ENCODE measurements at regions not wholly inside any gene's neighbourhood (a gene's known extent, or its start where the extent isn't known, plus 50 kb on each side); places are given as distances from the start of the nearest gene placed in this dataset.

DNA sequence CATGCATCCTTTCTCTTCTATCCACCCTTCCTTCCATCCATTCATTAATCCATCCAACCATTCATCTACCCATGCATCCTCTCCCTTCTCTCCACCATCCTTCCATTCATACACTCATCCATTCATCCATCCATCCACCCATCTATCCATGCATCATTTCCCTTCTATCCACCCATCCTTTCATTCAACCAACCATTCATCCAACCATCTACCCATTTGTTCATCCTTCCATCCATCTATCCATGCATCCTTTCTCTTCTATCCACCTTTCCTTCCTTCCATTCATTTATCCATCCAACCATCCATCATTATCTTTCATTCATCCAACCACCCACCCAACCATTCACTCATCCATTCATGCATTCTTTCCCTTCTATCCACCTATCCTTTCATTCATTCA lies 188.4 kb downstream of the NPHP4 start:
- no peaks in the 10 kb centered on the region for H3K36me3 ChIP-seq (ENCODE audit: low read depth, missing control alignments)
- no peaks in the 10 kb centered on the region for H3K4me1 ChIP-seq
- H3K27me3 ChIP-seq: no peaks in the 10 kb centered on the region
- no peak overlapping the region for H3K4me3 ChIP-seq
- intact Hi-C loops (cut with DNase I; ENCODE audit: low total_unique reads): no loop called here
- H3K9me3 ChIP-seq: no peaks in the 10 kb centered on the region
- H3K27ac ChIP-seq: no peak overlapping the region
- no peak for TF ChIP-seq POLR2A (IDR thresholded peaks at IDR 0.05)
- no peak for TF ChIP-seq CTCF (IDR thresholded peaks at IDR 0.05)
- no peak for DNase-seq

GRCh38 chr1:5802606-5803005 lies 189.6 kb downstream of the NPHP4 start:
- no peak for DNase-seq
- Histone ChIP-seq H3K4me1 (peaks cover 9% of the 10 kb centered on the region), H3K27me3 (no peaks in the 10 kb centered on the region), H3K9me3 (no peaks in the 10 kb centered on the region), H3K27ac (no peak overlapping the region), H3K4me3 (no peak overlapping the region), H3K36me3 (ENCODE audit: low read depth, missing control alignments) (no peaks in the 10 kb centered on the region)
- intact Hi-C loops (cut with DNase I; ENCODE audit: low total_unique reads): no loop called here
- TF ChIP-seq CTCF (IDR thresholded peaks at IDR 0.05): no peak
- TF ChIP-seq POLR2A (IDR thresholded peaks at IDR 0.05): no peak
- WGBS, 2 donors: 88 to 93% methylated on average over 1 of the region's 1 CpG

GRCh38 chr1:5798904-5799303 lies 193.3 kb downstream of the NPHP4 start:
- TF ChIP-seq POLR2A (IDR thresholded peaks at IDR 0.05) (no peak), CTCF (IDR thresholded peaks at IDR 0.05) (no peak)
- no peaks in the 10 kb centered on the region for H3K36me3 ChIP-seq (ENCODE audit: low read depth, missing control alignments)
- DNase-seq: no peak
- intact Hi-C loops (cut with DNase I; ENCODE audit: low total_unique reads): no loop called here
- peak overlapping the region in 1 of 2 donors; percentile 24 for H3K27ac ChIP-seq
- no peak overlapping the region for H3K4me3 ChIP-seq
- WGBS, 2 donors: 91 to 94% methylated on average over 7 of the region's 7 CpGs
- H3K4me1 ChIP-seq: peaks cover 19% of the 10 kb centered on the region
- H3K27me3 ChIP-seq: no peaks in the 10 kb centered on the region
- no peaks in the 10 kb centered on the region for H3K9me3 ChIP-seq

DNA sequence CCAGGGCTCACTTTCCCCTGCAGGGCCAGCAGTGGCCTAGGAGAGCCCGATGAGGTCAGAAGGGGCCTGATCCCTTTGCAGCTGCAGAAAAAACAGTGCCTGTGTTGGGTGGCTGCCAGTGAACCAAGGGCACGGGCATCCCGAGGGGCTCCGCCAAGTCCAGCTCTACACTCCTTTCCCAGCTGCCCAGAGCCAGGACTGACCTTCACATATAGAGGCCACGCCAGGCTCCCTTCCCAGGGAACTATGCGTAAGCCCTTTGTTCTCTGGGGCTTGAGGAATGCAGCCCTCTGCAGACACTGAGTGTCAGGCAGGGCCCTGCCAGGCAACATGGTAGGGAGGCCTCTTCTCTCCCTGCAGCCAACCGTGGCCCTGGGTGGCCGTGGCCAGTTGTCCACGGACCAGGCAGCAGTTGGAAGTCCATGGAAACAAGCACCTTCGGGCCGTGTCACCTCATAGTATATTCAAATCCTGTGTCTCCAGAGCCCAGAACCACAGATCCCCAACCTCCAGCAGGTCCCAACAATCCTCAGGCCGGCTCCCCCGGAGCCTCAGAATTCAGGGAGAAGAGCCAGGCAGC lies 194.0 kb downstream of the NPHP4 start:
- Histone ChIP-seq H3K27me3 (no peaks in the 10 kb centered on the region), H3K4me3 (no peak overlapping the region), H3K4me1 (peaks cover 19% of the 10 kb centered on the region), H3K36me3 (ENCODE audit: low read depth, missing control alignments) (no peaks in the 10 kb centered on the region), H3K9me3 (no peaks in the 10 kb centered on the region), H3K27ac (peak overlapping the region in 1 of 2 donors; percentile 24)
- 54 to 80% methylated on average over 2 to 13 of the region's 13 CpGs for WGBS, 2 donors
- TF ChIP-seq POLR2A (IDR thresholded peaks at IDR 0.05): no peak
- no peak for TF ChIP-seq CTCF (IDR thresholded peaks at IDR 0.05)
- DNase-seq: peak; percentile 93
- intact Hi-C loops (cut with DNase I; ENCODE audit: low total_unique reads): no loop called here

DNA sequence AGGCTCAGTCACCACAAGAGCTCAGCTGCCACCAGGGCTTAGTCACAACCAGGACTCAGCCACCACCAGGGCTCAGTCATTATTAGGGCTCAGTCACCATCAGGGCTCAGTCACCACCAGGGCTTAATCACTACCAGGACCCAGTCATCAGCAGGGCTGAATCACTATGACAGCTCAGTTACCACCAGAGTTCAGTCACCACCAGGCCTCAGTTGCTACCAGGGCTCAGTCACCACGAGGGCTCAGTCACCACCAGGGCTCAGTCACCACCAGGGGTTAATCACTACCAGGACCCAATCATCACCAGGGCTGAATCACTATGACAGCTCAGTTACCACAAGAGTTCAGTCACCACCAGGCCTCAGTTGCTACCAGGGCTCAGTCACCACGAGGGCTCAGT lies 196.2 kb downstream of the NPHP4 start:
- Histone ChIP-seq H3K4me3 (no peak overlapping the region), H3K9me3 (no peaks in the 10 kb centered on the region), H3K4me1 (peaks cover 19% of the 10 kb centered on the region), H3K36me3 (ENCODE audit: low read depth, missing control alignments) (no peaks in the 10 kb centered on the region), H3K27ac (no peak overlapping the region), H3K27me3 (no peaks in the 10 kb centered on the region)
- WGBS, 2 donors: 94% methylated on average over 2 of the region's 2 CpGs; no CpG with 5 or more reads in 1 of the 2 donors
- TF ChIP-seq CTCF (IDR thresholded peaks at IDR 0.05): no peak
- no peak for TF ChIP-seq POLR2A (IDR thresholded peaks at IDR 0.05)
- no peak for DNase-seq
- intact Hi-C loops (cut with DNase I; ENCODE audit: low total_unique reads): no loop called here
